ENCODE measurements at regions not wholly inside any gene's neighbourhood (a gene's known extent, or its start where the extent isn't known, plus 50 kb on each side); places are given as distances from the start of the nearest gene placed in this dataset.

DNA sequence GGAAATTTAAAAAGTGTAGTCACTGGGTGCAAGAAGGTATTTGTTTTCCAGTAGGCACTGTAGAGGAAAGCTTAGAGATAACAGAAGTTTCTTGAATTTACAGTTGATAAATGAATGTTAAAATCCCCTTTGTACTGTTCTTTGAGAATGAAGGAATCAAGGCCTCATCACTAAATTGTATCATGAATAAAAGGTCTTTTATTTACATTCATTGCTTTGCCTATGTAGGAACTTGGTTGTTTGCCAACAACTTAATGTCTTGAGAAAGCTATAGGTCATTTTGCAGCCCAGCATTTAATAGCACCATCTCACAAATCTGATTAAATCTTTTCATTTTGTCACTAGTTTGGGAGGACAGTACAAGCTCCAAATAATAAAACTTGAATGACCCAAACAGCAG is 213.9 kb upstream of the ITGA4 start:
- no peak for DNase-seq

DNA sequence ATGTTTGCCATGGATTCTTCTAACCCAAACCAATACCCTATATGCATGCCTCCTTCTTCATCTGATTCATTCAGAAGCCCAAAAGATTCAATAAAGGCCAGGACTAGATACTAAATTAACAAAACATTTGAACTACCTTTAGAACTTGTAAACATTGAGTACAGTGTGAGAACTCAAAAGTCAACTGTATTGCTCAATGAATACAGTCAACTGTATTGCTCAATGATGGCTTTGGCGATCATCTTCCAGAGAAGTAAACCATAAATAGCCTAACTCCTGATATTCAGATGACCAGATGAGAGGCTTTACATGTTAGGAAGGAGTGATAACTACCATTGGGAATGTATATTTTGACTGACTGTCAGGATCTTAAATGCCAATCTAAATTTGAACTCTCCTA is 206.5 kb upstream of the ITGA4 start:
- DNase-seq = no peak

DNA sequence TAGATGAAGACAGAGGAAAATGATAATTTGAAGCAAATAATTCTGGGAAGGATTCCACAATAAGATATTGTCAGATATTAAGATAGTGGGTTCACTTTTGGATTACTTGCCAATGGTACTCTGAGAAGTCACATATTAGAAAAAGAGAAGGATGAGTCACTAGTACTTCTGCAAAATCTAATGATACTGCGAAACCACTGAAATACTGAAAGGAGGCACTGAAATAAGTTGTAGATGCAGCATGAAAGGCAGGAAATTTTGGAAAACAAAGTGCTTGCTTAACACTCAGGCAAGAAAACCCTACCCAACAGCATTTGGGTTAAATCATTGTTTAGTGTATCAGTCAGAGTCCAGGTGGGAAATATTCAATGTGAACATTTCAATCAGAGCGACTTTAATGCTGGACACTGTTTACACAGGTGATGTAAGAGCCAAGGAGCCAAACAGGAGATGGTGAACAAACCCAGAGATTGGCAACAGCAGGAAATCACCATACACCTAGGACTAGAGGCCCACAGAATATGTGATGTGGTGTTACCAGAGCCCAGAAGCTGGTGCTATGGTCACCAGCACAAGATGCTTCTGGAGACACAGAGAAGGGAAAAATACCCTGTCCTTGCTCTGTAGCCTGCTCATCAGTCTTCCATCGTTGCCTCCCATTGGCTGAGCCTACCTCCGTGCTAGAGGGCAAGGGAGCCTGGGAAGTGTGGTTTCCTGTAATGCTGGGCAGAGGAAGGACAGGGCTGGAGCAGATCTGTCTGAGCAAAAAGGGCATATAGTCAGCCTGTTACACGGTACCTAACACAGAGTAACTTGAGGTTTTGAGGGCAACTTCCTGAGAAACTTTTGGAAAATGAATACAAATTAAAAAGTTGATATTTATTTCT is 204.7 kb upstream of the ITGA4 start:
- DNase-seq = no peak

DNA sequence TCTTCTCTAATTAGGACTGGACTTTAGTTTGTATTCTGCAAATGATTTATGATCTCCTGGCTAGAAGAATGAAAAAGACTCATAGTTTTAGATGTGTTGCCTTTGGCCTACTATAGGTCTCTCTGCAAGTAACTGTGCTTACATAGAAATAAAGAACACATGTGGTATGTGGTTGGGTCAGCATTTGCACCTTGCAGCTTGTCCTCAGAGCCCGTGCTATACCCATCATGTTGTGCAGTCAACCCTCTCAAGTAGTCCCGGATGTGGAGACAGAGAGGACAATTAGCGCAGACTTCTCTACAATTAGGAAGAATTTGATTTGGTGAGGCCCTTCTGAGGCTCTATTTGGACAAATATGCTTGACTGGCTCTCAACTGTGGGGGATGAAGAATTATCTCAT is 203.7 kb upstream of the ITGA4 start:
- no peak for DNase-seq

DNA sequence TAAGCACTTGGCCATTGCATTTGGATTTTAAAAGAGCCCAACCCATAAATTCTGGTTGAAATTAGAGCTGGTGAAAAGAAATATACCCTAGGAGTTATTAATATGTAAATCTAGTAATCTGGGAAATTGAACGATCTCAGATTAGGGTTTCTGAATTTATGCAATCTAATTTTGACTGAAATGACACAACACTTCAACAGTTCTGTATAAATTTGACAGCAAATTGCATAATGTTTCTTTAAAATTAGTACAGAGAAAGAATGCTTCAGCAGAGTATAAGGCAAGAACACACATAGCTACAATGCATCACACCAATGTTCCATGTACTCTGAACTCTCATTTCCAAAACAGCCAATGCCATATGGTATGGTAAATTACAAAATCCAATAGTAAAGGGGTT is 201.5 kb upstream of the ITGA4 start:
- DNase-seq = no peak

DNA sequence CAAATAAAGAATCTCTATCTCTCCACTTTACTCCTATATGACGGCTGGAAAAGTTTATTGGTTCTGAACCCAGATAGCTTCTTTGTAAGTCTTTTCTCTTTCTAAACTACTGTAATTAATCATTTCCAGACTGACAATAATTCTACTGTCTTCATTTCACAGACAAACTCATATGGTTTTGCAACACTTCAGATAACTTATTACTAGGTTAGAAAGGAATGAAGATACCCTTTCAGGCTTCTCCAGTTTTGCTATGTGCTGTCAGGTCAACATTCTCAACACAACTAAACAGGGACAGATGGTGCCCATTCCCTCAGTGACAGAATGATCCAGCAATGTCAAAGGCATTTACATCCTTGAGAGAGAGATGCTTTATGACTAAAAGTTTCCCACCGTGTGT is 198.5 kb upstream of the ITGA4 start:
- DNase-seq = no peak

DNA sequence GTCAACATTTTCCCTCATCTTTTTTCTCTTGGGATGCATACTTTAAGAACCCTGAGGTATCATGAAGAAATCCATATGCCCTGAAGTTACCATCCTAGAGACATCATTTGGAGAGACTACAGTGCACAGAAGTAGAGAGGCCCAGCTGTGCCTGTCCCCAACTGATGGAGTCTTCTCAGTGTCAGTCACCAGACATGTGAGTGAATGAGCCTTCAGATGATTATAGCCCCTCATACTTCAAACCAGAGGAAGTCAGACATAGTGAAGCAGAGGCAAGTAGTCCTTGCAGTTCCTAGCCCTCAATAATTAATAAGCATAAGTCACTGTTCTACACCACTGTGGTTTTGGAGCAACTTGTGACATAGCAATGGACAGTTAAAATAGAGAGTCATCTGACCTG is 194.4 kb upstream of the ITGA4 start:
- no peak for DNase-seq

DNA sequence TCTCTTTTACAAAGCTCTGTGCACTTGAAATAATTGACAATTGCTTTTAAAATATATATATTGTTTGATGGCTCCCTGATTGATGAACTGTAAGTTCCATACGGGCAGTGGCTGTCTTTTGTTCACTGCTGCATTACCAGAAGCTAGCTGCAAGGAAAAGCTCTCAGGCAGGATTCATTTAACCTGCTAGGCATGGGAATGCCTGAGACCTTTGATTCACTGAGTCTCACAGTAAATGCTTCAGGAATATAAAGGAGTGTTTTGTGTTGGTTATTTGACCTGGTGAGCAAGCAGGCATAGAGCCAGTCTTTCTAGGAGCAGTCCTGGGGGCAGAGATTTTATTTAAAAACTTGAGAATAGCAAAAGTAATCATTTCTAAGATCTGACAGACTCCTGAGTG is 193.2 kb upstream of the ITGA4 start:
- no peak for DNase-seq

DNA sequence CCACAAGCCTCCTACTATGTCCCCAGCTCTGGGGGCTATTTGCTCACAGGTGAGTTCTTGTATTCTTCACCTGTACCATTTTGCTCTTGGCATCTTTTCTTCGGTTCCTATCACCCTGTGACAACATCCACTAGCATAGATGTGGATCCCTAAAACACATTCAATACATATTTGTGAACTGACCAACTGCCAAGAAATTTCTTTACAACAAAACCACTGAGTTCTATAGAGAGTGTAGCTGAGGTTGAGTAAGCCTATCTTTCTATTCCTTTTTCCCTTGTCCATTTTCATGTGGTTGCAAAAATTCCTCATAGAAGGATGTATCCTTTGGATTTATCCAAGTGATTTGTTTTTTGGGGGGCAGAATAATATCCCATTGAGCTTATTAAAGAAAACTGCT is 192.7 kb upstream of the ITGA4 start:
- DNase-seq = no peak

DNA sequence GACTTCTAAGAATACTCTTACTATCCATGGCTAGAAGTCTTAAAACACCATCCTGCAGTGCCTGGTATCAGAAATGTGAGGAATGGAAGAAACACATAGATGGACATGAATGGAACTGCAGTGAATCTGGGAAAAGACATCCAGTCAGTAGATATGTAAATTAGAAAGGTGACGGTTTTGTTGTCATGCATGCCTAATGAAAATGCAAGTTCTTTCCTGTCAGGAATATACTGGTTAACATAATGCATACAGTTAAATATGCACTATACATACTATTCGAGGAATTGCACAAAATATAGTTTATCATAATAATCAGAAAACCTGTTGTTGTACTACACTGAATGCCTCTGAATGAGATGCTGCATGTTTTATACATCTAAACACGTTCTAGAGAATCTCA is 190.6 kb upstream of the ITGA4 start:
- DNase-seq = no peak

DNA sequence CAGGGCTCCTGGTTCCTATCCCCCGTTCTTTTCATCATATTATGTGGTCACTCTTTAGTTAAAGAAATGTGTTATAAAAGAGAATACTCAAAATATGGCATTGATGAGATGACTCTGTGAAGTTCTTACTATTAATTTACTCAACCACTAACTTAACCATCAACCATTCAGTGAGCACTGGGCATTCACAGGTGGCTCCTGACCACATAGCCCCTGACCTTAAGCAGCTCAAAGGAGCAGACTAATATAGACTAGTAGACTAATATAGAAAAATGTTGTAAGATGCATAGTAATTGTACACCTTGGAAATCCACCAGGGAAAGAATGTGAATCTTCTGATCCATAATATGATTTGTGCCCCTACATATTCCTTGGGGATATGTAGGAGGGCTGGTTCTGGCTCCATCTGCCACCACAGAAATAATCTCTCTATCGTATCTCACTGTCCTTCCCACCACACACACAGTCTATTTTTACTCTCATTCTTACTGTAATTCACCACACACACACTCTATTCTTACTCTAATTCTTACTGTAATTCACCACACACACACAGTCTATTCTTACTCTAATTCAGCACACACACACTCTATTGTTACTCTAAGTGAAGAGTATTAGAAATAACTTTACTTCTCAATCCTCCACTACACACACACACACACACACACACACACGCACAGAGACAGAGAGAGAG is 188.9 kb upstream of the ITGA4 start:
- no peak for DNase-seq

DNA sequence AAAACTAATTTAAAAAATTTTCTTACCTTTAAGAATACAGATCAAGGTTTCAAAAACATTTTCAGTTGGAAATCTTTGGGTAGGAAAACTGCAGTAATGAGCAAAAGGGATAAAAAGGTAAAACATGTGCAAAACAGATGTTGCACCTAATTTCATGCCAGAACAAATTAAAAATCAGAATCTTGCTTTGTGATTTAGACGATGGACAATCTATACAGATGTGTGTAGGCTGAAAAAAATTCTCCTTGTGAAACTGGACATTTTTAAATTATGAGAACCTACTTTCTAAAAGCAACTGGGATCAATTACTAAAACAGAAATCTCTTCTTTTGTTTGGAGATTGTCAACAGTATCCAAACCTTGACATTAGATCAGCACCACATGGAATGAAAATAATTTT is 183.2 kb upstream of the ITGA4 start:
- no peak for DNase-seq

DNA sequence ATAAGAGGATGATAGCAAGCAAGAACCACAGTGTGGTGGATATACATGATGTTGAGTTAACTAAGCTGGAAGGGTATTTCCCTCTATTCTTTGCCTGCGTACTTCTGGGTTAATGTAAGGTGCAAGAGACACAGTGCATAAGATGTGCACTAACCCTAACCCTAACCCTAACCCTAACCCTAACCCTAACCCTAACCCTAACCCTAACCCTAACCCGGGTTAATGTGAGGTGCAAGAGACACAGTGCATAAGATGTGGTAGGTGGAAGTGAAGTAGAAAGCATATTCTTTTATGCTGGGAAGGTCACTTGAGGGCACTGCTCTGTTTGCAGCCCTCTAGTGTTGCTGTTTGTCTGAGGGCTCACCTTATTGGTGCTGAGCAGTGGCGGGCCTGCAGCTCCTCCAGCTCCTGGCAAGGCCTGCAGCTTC is 181.5 kb upstream of the ITGA4 start:
- no peak for DNase-seq

DNA sequence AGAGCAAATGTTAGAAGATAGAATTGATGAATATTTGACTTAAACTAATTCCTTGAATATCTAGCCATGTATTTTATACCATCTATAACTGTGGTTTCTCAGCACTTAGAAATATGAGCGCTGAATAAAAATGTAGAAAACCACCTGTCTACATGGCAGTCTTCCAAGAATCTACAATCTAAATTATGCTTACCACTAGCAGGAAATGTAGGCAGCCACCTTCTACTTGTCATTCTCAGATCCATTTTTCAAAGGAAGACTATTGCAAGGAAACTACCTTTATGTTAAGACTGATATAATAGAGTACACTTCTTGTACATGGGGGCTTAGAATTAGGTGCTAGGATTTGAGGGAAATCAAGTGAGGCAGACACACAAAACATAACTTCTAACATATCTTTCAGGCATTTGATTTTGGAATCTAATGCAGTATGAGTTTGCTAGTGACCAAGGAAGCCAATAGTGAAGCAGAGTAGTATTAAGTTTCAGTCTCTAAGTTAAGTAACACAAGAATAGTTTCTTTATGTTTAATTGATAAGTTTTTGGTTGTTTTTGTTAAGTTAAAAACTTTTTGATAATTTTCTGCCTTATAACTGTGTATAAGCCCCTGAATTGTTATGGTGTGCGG is 175.9 kb upstream of the ITGA4 start:
- no peak for DNase-seq

DNA sequence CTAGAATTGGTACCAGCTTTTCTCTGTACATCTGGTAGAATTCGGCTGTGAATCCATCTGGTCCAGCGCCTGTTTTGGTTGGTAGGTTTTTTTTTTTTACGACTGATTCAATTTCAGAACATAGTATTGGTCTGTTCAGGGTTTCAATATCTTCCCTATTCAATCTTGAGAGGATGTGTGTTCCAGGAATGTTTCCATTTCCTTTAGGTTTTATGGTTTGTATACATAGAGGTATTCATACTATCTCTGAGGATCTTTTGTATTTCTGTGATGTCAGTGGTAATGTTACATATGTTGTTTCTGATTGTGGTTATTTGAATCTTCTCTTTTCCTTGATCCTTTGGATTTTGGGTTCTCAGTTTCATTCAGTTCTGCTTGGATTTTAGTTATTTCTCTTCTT is 172.1 kb upstream of the ITGA4 start:
- no peak for DNase-seq

DNA sequence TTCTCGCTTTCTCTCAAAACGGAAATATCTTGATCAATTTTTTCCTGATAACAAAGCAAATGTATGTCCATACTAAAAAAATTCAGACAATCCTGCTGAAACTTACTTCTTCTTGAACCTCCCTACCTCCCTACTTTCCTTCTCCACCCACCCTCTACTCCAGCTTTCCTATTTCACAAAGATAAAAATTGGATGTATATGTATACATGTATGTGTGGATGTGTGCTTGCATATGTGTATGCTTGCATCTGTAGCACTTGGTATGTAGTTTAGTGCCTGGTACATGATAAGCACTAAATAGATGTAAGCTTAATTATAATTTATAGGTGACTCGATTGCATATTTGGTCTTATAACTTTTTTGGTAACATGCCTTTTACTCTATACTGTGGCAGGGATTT is 167.5 kb upstream of the ITGA4 start:
- DNase-seq = no peak

DNA sequence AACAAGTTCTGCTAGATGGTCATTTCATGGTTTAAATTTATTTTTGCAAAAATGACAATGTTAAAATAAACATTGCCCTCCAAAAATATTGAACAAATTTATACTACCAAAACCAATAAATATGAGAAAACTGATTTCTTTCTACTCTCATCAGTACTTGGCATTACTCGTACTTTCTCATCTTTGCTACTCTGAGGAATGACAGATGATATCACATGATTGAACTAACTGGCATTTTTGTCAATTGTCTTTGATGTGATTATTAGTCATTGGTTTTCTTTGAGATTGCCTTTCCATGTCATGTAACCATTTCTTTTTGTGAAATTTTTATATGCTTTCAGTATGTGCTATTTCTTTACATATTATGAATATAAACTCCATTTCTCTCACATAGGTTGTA is 167.0 kb upstream of the ITGA4 start:
- DNase-seq = no peak

DNA sequence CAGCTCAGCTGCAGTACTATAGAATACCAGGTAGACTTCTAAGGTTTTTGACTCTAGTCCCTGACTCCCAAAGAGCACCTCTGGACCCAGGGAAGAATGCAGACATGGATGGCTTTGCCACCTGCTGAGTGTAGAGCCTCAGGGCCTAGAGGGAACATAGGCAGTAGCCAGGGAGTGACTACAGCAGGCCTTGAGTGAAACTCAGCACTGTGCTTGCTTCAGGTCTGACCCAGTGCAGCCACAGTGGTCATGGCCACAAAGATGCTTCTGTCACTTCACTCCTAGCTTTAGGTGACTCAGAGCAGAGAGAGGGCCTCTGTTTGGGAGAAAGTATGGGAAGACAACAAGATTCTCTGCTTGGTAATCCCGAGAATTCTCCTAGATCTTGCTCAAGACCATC is 162.2 kb upstream of the ITGA4 start:
- no peak for DNase-seq

DNA sequence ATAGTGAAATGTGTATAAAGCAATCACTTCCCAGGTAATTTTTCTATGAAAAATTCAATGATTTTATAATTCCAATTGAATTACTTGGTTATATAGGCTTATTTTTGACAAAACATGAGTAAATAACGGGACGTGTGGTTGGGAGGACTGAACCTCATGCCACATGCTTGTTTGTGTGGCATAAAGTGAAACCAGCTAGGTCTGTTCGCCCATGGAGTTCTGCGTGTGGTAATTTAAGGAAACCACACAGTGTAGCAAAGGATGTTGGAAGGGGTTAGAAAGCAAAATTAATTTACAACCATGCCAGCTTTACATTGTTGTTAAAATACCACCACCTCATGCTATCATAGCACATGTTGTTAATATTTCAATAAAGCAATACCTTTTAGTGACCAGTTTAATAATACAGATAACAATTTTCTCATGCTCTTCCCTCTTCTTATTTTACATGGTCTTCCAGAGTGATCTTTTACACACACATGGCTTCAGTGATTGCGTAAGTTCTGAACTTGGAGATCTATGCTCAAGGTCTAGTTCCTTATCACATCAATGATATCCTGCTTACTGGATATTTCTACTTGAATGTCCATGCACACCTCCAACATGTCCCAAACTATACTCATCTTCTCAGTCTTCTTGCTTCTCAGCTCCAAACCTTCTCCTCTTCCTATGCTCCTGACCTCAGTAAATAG is 156.4 kb upstream of the ITGA4 start:
- DNase-seq = no peak

DNA sequence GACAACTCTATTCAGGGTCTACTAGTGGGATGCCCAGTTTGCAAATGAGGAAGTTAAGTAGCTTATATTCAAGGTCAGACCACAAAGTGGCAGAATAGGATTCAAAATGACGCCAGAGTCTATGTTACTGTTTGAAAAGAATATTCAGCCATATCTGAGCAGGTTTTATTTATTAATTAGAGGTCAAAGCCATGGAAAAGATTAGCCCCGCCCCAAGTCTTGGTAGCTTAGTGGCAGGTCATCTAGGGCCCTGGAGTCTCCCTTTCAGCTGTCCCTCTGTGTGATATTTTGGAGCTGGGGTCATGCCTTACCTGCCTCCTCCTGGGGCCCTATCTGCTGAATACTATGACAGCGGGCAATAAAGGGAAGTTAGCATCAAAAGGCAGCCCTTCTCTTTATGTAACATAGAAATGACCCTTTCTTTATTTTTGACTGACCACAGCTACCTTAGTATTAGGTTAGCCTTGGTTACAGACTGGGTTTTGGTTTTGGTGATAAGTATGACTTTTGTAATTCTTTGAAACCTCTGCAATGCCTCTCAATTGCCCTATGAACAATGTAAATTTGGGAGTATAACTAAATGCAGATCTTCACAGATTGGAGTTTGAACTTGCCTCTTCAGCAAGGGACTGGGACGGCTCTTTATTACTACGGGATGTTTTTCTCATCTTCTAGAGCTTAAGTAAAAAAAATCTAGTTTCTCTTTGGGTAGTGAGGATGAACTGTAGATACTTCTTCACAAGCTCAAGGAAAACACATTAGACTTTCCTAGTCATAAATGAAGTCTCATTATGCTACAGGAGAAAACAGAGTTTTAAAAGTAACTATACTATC is 153.0 kb upstream of the ITGA4 start:
- DNase-seq = no peak

DNA sequence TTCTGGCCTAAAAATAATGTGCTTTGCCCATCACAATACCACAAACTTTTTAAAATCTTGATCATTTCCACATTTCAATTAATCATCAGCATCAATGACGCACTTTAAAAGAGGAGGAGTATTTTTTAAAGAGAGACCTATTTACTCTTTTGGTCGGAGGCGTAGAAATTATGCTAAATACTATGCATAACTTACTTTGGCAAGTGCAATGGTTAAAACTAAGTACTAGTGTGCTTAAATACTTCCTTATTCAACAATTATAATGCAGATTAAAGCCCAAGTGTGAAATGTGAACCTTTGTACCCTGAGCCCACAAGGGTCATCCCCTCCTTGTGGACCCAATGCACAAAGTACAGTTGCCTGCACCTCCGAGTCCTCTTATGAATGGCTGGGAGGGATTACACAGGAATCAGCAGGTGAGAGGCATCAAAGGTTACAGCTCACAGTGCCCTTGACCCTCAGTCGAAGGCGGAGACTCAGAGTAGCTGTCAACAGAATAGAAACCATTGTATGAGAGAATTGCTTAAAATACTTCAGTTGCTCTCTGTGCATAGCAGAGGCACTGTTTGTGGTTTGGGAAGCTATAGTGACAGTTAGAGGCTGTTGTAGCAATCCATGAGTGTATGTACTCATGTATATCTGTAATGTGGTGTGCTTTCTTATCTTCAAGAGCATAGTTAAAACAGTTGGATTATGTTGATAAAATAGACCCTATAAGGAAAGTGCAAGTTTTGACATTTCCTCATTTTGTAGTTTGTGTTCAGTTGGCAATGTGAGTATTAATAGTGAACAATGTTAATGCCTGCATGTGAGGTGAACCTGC is 151.7 kb upstream of the ITGA4 start:
- DNase-seq = no peak

Measured in renal pelvis (tissue), 1 donor.